Neural cell (in vitro differentiated cells): ENCODE measurements at regions not wholly inside any gene's neighbourhood (a gene's known extent, or its start where the extent isn't known, plus 50 kb on each side); places are given as distances from the start of the nearest gene placed in this dataset.

Experiments used
- H2AFZ ChIP-seq: fragments of 200-600, 300-800 bp; sonication (generic), shearing (Covaris generic); 2 replicates; pipeline ENCODE4 v1.6.0; 2014; ENCODE audit warnings: low read depth, mild to moderate bottlenecking, antibody characterized with exemption, low read length, moderate library complexity
- H3F3A ChIP-seq: fragments of 200-600 bp; shearing (Covaris generic); 2 replicates; pipeline ENCODE4 v1.6.1; 2016; ENCODE audit warnings: mild to moderate bottlenecking, moderate library complexity, mixed read lengths, antibody characterized with exemption, low read length; ENCODE audit not compliant: insufficient read depth, poor library complexity, severe bottlenecking
- H3K27ac ChIP-seq: fragments of 200-600, 300-800 bp; sonication (generic), shearing (Covaris generic); 2 replicates; pipeline ENCODE4 v1.5.1; 2014; ENCODE audit warnings: mild to moderate bottlenecking, low read length, moderate library complexity
- H3K27me3 ChIP-seq: fragments of 300-800, 200-600 bp; sonication (generic), shearing (Covaris generic); 2 replicates; pipeline ENCODE4 v1.6.0; 2014; ENCODE audit warnings: mild to moderate bottlenecking, low read depth, low read length, moderate library complexity; ENCODE audit not compliant: insufficient read depth
- H3K36me3 ChIP-seq: fragments of 300-800, 200-600 bp; sonication (generic), shearing (Covaris generic); 2 replicates; pipeline ENCODE4 v1.5.1; 2014; ENCODE audit warnings: mild to moderate bottlenecking, antibody characterized with exemption, low read length, moderate library complexity; ENCODE audit not compliant: insufficient read depth
- H3K4me2 ChIP-seq: fragments of 300-800, 200-600 bp; sonication (generic), shearing (Covaris generic); 2 replicates; pipeline ENCODE4 v1.6.0; 2014; ENCODE audit warnings: mild to moderate bottlenecking, low read length
- H3K4me3 ChIP-seq: fragments of 300-800, 200-600 bp; sonication (generic), shearing (Covaris generic); 2 replicates; pipeline ENCODE4 v1.5.1; 2014; ENCODE audit warnings: mild to moderate bottlenecking, low read length, moderate library complexity
- H3K79me2 ChIP-seq: fragments of 200-600 bp; shearing (Covaris generic); replicated peaks from 2 replicates; pipeline ENCODE4 v1.6.0; 2014; ENCODE audit warnings: mild to moderate bottlenecking, low read length, moderate library complexity; ENCODE audit not compliant: insufficient read depth
- H3K9ac ChIP-seq: fragments of 300-800, 200-600 bp; sonication (generic), shearing (Covaris generic); 2 replicates; pipeline ENCODE4 v1.6.1; 2016; ENCODE audit warnings: mild to moderate bottlenecking, low read length, mixed read lengths
- H3K9me2 ChIP-seq: fragments of 200-600 bp; shearing (Covaris generic); 2 replicates; pipeline ENCODE4 v1.6.1; 2016; ENCODE audit warnings: mild to moderate bottlenecking, low read length, mixed read lengths; ENCODE audit not compliant: insufficient read depth
- H3K9me3 ChIP-seq: fragments of 200-600, 300-800 bp; sonication (generic), shearing (Covaris generic); 2 replicates; pipeline ENCODE4 v1.6.1; 2016; ENCODE audit warnings: mild to moderate bottlenecking, mixed run types, low read length, moderate library complexity, mixed read lengths
- H4K20me1 ChIP-seq: fragments of 200-600 bp; shearing (Covaris generic); 2 replicates; pipeline ENCODE4 v1.6.1; 2016; ENCODE audit warnings: mild to moderate bottlenecking, mixed run types; ENCODE audit not compliant: insufficient read depth
- CTCF ChIP-seq: fragments of 450-650 bp; IDR thresholded peaks from 2 replicates; pipeline ENCODE4 v1.5.1; 2014; ENCODE audit warnings: antibody characterized with exemption, mild to moderate bottlenecking, moderate library complexity; ENCODE audit not compliant: poor library complexity, severe bottlenecking
- EP300 ChIP-seq: fragments of 450-650 bp; conservative IDR thresholded peaks from 2 replicates; pipeline ENCODE4 v1.6.1; 2014; ENCODE audit warnings: antibody characterized with exemption, mild to moderate bottlenecking, moderate library complexity; ENCODE audit not compliant: poor library complexity, severe bottlenecking
- EZH2 ChIP-seq: fragments of 200-600, 300-800 bp; shearing (Covaris generic), sonication (generic); IDR thresholded peaks from 2 replicates; pipeline ENCODE4 v1.6.1; 2014; ENCODE audit warnings: antibody characterized with exemption, low read length, borderline replicate concordance, mild to moderate bottlenecking; ENCODE audit not compliant: insufficient read depth, poor library complexity, severe bottlenecking
- MXI1 ChIP-seq: fragments of 450-650 bp; conservative IDR thresholded peaks from 2 replicates; pipeline ENCODE4 v1.6.1; 2014; ENCODE audit warnings: antibody characterized with exemption, mild to moderate bottlenecking; ENCODE audit not compliant: poor library complexity, severe bottlenecking
- POLR2AphosphoS5 ChIP-seq: IDR thresholded peaks from 2 replicates; pipeline ENCODE4 v1.6.1; 2012
- RAD21 ChIP-seq: fragments of 450-650 bp; conservative IDR thresholded peaks from 2 replicates; pipeline ENCODE4 v1.6.1; 2014; ENCODE audit warnings: antibody characterized with exemption, mild to moderate bottlenecking, moderate library complexity
- REST ChIP-seq: IDR thresholded peaks from 2 replicates; pipeline ENCODE4 v1.6.1; 2012; ENCODE audit warnings: borderline replicate concordance
- SMC3 ChIP-seq: fragments of 450-650 bp; conservative IDR thresholded peaks from 2 replicates; pipeline ENCODE4 v1.6.1; 2014; ENCODE audit warnings: antibody characterized with exemption, mild to moderate bottlenecking, moderate library complexity; ENCODE audit not compliant: poor library complexity
- TAF1 ChIP-seq: IDR thresholded peaks from 2 replicates; pipeline ENCODE4 v1.6.1; 2012; ENCODE audit warnings: low read depth

- Histone ChIP-seq H3F3A (no peaks in the 10 kb centered on the region), H3K27me3 (no peaks in the 10 kb centered on the region), H3K27ac (no peak overlapping the region), H3K9me2 (no peaks in the 10 kb centered on the region), H3K4me2 (no peak overlapping the region), H3K9ac (no peak overlapping the region), H3K4me3 (no peak overlapping the region), H2AFZ (no peak overlapping the region), H3K9me3 (no peaks in the 10 kb centered on the region), H3K36me3 (no peaks in the 10 kb centered on the region), H3K79me2 (no peaks in the 10 kb centered on the region), H4K20me1 (no peaks in the 10 kb centered on the region)
- no peak for TF ChIP-seq CTCF
- TF ChIP-seq TAF1: no peak
- no peak for TF ChIP-seq RAD21
Measured at GRCh38 chr2:2528846-2529245, 197.8 kb upstream of the MYT1L start.

GRCh38 chr2:2527148-2527547, 196.1 kb upstream of the MYT1L start:
- H3K36me3 ChIP-seq: no peaks in the 10 kb centered on the region
- H3K4me2 ChIP-seq: no peak overlapping the region
- H3K4me3 ChIP-seq: no peak overlapping the region
- H3K9me2 ChIP-seq: no peaks in the 10 kb centered on the region
- no peak overlapping the region for H2AFZ ChIP-seq
- H3K9ac ChIP-seq: no peak overlapping the region
- H4K20me1 ChIP-seq: no peaks in the 10 kb centered on the region
- no peak for TF ChIP-seq EP300
- no peak for TF ChIP-seq TAF1
- no peak for TF ChIP-seq MXI1
- no peak for TF ChIP-seq EZH2
- no peak for TF ChIP-seq RAD21
- TF ChIP-seq CTCF: no peak
- no peaks in the 10 kb centered on the region for H3K27me3 ChIP-seq
- no peak overlapping the region for H3K27ac ChIP-seq
- no peaks in the 10 kb centered on the region for H3K79me2 ChIP-seq
- H3K9me3 ChIP-seq: no peaks in the 10 kb centered on the region
- no peaks in the 10 kb centered on the region for H3F3A ChIP-seq

- H3K27me3 ChIP-seq: no peaks in the 10 kb centered on the region
- no peaks in the 10 kb centered on the region for H3K9me3 ChIP-seq
- H3K9me2 ChIP-seq: no peaks in the 10 kb centered on the region
- H3F3A ChIP-seq: no peaks in the 10 kb centered on the region
- no peaks in the 10 kb centered on the region for H4K20me1 ChIP-seq
- peak overlapping the region; percentile 56 for H2AFZ ChIP-seq
- no peak for TF ChIP-seq MXI1
- no peak for TF ChIP-seq REST
- TF ChIP-seq SMC3: no peak
- no peak for TF ChIP-seq TAF1
- TF ChIP-seq CTCF: no peak
- no peak for TF ChIP-seq EP300
- TF ChIP-seq POLR2AphosphoS5: no peak
- TF ChIP-seq RAD21: no peak
- no peak for TF ChIP-seq EZH2
- H3K4me2 ChIP-seq: no peak overlapping the region
- peak overlapping the region; percentile 37 for H3K4me3 ChIP-seq
- H3K9ac ChIP-seq: peak overlapping the region; percentile 52
- no peaks in the 10 kb centered on the region for H3K36me3 ChIP-seq
- peak overlapping the region; percentile 65 for H3K27ac ChIP-seq
- no peaks in the 10 kb centered on the region for H3K79me2 ChIP-seq
Measured at GRCh38 chr2:2524348-2524941, 193.4 kb upstream of the MYT1L start.
